NB4 (cell line): ENCODE measurements at regions not wholly inside any gene's neighbourhood (a gene's known extent, or its start where the extent isn't known, plus 50 kb on each side); places are given as distances from the start of the nearest gene placed in this dataset.

Experiments
- DNase-seq: peaks from one replicate; pipeline ENCODE4 v3.0.0; 2010; ENCODE audit warnings: low read depth
- H3K4me3 ChIP-seq: one replicate; pipeline ENCODE4 v1.5.1; 2011; ENCODE audit warnings: mild to moderate bottlenecking, low read depth, low read length, moderate library complexity
- MYC ChIP-seq: IDR thresholded peaks from 2 replicates; pipeline ENCODE4 v1.6.1; 2011; ENCODE audit warnings: low read depth, low read length
- POLR2A ChIP-seq: IDR thresholded peaks from 2 replicates; pipeline ENCODE4 v1.6.1; 2011; ENCODE audit warnings: mild to moderate bottlenecking; ENCODE audit not compliant: insufficient read length; ENCODE audit errors: extremely low read depth
- TF ChIP-seq, protein P1 (sequence below): IDR thresholded peaks from 2 replicates; pipeline ENCODE4 v1.6.1; 2011; ENCODE audit warnings: low read depth, low read length
- TF ChIP-seq, protein P2 (sequence below): IDR thresholded peaks from one replicate; pipeline ENCODE4 v1.5.1; 2012; ENCODE audit warnings: low read depth, low read length

DNA sequence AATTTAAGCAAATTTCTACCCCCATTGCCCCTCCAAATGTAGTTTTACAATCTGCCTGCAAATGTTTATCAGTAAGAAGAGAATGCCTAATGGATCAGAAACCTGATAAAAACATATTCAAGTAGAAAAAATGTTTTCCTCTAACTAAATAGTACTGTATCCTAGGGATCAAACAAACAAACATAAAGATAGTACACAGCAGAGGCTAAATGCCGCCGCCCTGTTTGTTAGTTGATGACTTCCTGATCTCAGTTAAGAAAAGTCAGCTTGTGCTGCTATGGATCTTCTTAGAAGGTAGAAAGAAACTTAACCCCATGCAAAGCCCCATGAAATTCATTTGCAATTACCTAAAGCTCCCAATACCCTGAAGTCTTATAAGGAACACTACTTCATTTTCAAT is 387.3 kb upstream of the THBS1 start:
- no peak overlapping the region for H3K4me3 ChIP-seq
- TF ChIP-seq MYC, result no peak
- TF ChIP-seq, protein P1, sequence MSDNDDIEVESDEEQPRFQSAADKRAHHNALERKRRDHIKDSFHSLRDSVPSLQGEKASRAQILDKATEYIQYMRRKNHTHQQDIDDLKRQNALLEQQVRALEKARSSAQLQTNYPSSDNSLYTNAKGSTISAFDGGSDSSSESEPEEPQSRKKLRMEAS, result no peak
- TF ChIP-seq, protein P2, sequence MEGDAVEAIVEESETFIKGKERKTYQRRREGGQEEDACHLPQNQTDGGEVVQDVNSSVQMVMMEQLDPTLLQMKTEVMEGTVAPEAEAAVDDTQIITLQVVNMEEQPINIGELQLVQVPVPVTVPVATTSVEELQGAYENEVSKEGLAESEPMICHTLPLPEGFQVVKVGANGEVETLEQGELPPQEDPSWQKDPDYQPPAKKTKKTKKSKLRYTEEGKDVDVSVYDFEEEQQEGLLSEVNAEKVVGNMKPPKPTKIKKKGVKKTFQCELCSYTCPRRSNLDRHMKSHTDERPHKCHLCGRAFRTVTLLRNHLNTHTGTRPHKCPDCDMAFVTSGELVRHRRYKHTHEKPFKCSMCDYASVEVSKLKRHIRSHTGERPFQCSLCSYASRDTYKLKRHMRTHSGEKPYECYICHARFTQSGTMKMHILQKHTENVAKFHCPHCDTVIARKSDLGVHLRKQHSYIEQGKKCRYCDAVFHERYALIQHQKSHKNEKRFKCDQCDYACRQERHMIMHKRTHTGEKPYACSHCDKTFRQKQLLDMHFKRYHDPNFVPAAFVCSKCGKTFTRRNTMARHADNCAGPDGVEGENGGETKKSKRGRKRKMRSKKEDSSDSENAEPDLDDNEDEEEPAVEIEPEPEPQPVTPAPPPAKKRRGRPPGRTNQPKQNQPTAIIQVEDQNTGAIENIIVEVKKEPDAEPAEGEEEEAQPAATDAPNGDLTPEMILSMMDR, result no peak
- TF ChIP-seq POLR2A, result no peak
- no peak for DNase-seq

DNA sequence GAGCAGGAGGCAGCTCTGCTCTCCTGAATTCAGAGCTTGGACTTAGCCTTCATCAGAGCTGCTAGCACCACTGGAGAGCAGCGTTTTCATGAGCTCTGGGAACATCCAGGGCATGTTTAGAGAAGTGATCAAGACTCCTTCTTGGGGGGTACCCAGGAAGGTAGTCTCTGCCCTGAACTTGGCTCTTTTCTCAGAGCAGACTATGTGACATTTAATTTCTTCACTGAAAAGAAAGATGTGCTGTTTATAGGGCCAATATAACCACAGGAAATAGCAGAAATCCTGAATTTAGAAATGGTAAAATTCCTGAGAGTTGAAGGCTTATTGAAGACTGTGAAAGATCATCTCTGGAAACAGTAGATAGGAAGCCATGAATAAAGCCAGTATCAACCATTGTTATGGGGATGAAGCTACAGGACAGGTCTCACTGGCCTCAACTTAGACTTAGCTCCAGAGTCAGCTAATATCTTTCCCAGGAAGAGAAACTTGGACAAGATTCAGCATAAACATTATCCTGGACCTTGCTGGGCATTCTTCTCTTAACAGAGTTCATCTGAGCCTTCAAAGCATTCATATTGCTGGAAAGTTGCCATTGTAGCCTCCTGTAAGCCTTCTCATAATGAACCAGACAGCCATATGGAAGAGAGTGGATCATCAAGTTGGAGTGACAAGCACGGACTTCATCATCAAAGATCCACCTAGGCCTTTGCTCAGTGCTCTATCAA is 386.6 kb upstream of the THBS1 start:
- TF ChIP-seq POLR2A (no peak), MYC (no peak)
- TF ChIP-seq, protein P2, result no peak
- TF ChIP-seq, protein P1, result no peak
- H3K4me3 ChIP-seq, result no peak overlapping the region
- no peak for DNase-seq

DNA sequence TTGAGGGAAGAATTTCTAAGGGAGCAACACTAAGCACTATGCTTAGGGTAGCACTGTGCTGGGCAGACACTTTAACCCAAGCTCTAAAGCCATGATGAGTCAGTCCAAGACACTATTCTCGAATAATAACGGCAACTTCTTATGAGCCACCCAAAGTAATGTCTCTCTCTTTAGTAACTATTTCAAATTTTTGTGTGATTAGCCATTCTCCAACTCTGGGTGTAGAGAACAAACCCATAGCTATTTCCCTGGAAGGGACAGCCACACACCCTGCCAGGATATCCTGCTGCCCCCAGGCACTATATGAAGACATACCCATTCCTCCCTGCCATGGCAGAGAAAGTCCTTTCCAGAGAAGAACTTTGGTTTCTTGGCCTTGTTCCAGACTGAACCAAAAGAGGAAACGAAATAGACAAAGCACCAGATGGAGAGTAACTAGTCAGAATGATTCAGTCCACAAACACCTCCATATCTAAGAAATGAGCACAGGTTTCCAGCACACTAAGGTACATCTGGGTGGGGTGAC is 384.9 kb upstream of the THBS1 start:
- no peak overlapping the region for H3K4me3 ChIP-seq
- TF ChIP-seq, protein P1, result no peak
- TF ChIP-seq, protein P2, result no peak
- no peak for TF ChIP-seq POLR2A
- TF ChIP-seq MYC, result no peak
- no peak for DNase-seq

DNA sequence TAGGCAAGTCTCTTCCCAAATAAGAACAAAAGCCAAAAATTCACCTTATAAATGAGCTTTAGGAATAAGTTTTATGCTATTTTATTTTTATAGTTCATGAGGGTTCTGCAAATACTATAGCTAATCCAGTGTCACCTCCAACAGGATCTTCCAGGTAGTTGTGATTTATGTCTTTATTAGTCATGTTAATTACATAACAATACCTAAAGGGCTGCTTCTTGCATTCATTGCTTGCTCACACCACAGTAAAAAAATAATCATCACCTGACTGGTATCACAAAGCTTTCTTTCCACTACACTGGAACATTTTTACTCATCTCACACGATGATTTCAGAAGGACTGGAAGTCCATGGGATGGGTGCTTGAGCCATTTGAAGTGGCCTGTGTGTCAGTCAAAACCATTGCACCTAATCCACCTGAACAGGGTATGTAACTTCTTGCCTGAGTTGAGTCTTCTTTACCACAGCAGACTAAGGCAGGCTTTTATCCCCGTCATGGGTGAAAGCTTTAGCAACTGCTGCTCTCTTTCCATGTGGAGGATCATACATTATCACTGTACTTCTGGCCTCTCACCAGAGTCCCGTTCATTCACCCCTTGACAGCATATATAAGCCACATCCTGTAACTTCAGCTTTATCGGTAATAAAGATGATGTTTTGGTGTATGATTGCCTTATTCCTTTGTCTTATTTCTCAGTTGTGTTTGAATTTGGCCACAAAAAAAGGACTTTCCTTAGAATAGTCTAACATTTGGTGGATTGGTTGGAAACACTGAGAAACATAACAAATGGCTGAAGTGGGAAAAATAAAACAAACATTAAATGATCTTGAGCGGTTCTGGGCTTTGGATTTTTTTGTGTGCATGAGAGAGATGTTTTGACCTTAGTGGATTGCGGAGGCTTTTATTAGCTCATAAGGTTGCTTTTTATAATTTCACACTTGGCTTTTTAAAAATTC is 382.6 kb upstream of the THBS1 start:
- H3K4me3 ChIP-seq, result no peak overlapping the region
- no peak for TF ChIP-seq MYC
- TF ChIP-seq, protein P2, result no peak
- no peak for DNase-seq

DNA sequence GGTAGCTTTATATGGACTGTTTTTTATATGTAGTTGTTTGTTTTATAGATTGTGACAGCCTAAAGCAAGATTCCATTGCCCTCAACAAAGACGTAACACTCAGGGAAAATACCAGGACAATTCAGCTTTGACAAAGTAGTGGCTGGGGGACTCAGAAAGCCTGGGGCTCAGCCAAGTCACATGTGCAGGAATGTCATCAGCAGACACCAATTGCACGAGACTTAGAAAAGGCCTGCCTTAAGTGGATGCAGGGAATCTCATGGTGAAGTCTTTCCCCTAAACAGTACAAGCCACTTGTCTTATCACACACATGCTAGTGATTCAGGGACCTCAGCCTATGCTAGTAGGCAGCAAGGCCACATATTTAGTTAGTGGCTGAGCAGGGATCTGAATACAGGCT is 381.8 kb upstream of the THBS1 start:
- TF ChIP-seq MYC, result no peak
- TF ChIP-seq, protein P2, result no peak
- TF ChIP-seq, protein P1, result no peak
- TF ChIP-seq POLR2A, result no peak
- H3K4me3 ChIP-seq, result no peak overlapping the region
- no peak for DNase-seq
